ENCODE measurements at regions not wholly inside any gene's neighbourhood (a gene's known extent, or its start where the extent isn't known, plus 50 kb on each side); places are given as distances from the start of the nearest gene placed in this dataset.

DNA sequence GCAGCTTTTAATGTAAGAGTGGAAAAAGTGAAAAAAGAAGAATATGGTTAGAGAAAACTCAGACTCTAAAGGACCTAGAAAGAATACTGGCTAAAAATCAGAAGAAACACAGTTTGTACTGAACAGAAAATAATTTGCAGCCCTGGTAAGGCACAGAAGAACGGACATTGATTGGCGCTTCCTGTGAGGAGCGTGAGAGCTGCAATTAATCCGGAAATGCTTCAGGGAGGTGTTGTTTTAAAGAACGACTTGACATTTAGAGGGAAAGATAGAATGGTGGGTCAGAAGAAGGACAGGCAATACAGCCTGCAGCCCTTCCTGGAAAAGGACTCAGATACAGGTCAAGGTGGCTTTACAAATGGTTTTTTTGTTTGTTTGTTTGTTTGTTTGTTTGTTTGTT, 151.3 kb upstream of the TSC22D2 start:
- no peak for DNase-seq
- no peak for TF ChIP-seq EZH2 (IDR thresholded peaks at IDR 0.05; ENCODE audit: insufficient read depth, poor library complexity, severe bottlenecking)
- TF ChIP-seq EZH2phosphoT487 (IDR thresholded peaks at IDR 0.05; ENCODE audit: insufficient read depth, low read depth) = no peak
- no peak overlapping the region for H3K4me2 ChIP-seq (ENCODE audit: unreplicated experiment)
- in situ Hi-C loops (cut with MboI) = no loop called here
- H3K9me2 ChIP-seq (ENCODE audit: insufficient read depth) = no peaks in the 10 kb centered on the region
- no peaks in the 10 kb centered on the region for H3F3A ChIP-seq (ENCODE audit: insufficient read depth)
- no peaks in the 10 kb centered on the region for H3K79me2 ChIP-seq (ENCODE audit: insufficient read depth)
- H3K9me3 ChIP-seq (ENCODE audit: low read depth) = no peaks in the 10 kb centered on the region
- no peak overlapping the region for H3K9ac ChIP-seq
- H3K27me3 ChIP-seq (replicated peaks; ENCODE audit: insufficient read depth) = no peaks in the 10 kb centered on the region
- 84 to 86% methylated on average over 5 of the region's 5 CpGs for WGBS, 2 experiments (ENCODE audit: low coverage in 1 of 2, low lambda C conversion rate in 2 of 2, missing lambda C conversion rate in 2 of 2)
- no peak overlapping the region for H3K27ac ChIP-seq
- no peak overlapping the region for H3K4me3 ChIP-seq
- H3K36me3 ChIP-seq (ENCODE audit: low read depth) = no peaks in the 10 kb centered on the region
- no peak overlapping the region for H2AFZ ChIP-seq
- no peaks in the 10 kb centered on the region for H4K20me1 ChIP-seq (ENCODE audit: insufficient read depth)
- H3K4me1 ChIP-seq (ENCODE audit: insufficient read depth) = peaks cover 9% of the 10 kb centered on the region

GRCh38 chr3:150256318-150256717, 151.8 kb upstream of the TSC22D2 start:
- no peaks in the 10 kb centered on the region for H4K20me1 ChIP-seq (ENCODE audit: insufficient read depth)
- H3K4me3 ChIP-seq = no peak overlapping the region
- DNase-seq = no peak
- no peak for TF ChIP-seq EZH2phosphoT487 (IDR thresholded peaks at IDR 0.05; ENCODE audit: insufficient read depth, low read depth)
- TF ChIP-seq EZH2 (IDR thresholded peaks at IDR 0.05; ENCODE audit: insufficient read depth, poor library complexity, severe bottlenecking) = no peak
- no peak overlapping the region for H3K9ac ChIP-seq
- H3K4me1 ChIP-seq (ENCODE audit: insufficient read depth) = peaks cover 14% of the 10 kb centered on the region
- no peak overlapping the region for H3K27ac ChIP-seq
- no peaks in the 10 kb centered on the region for H3K9me2 ChIP-seq (ENCODE audit: insufficient read depth)
- WGBS, 2 experiments (ENCODE audit: low coverage in 1 of 2, low lambda C conversion rate in 2 of 2, missing lambda C conversion rate in 2 of 2) = 46 to 50% methylated on average over 1 of the region's 1 CpG
- H3K4me2 ChIP-seq (ENCODE audit: unreplicated experiment) = no peak overlapping the region
- no peak overlapping the region for H2AFZ ChIP-seq
- H3F3A ChIP-seq (ENCODE audit: insufficient read depth) = no peaks in the 10 kb centered on the region
- no peaks in the 10 kb centered on the region for H3K36me3 ChIP-seq (ENCODE audit: low read depth)
- no peaks in the 10 kb centered on the region for H3K79me2 ChIP-seq (ENCODE audit: insufficient read depth)
- H3K27me3 ChIP-seq (replicated peaks; ENCODE audit: insufficient read depth) = no peaks in the 10 kb centered on the region
- in situ Hi-C loops (cut with MboI) = no loop called here
- H3K9me3 ChIP-seq (ENCODE audit: low read depth) = no peaks in the 10 kb centered on the region

- H3K4me1 ChIP-seq (ENCODE audit: insufficient read depth) = peaks cover 19% of the 10 kb centered on the region
- no peaks in the 10 kb centered on the region for H3F3A ChIP-seq (ENCODE audit: insufficient read depth)
- no peaks in the 10 kb centered on the region for H4K20me1 ChIP-seq (ENCODE audit: insufficient read depth)
- no peak overlapping the region for H3K27ac ChIP-seq
- DNase-seq = no peak
- H3K9me2 ChIP-seq (ENCODE audit: insufficient read depth) = no peaks in the 10 kb centered on the region
- in situ Hi-C loops (cut with MboI) = no loop called here
- no peak for TF ChIP-seq EZH2phosphoT487 (IDR thresholded peaks at IDR 0.05; ENCODE audit: insufficient read depth, low read depth)
- no peak for TF ChIP-seq EZH2 (IDR thresholded peaks at IDR 0.05; ENCODE audit: insufficient read depth, poor library complexity, severe bottlenecking)
- H2AFZ ChIP-seq = no peak overlapping the region
- no peaks in the 10 kb centered on the region for H3K36me3 ChIP-seq (ENCODE audit: low read depth)
- H3K79me2 ChIP-seq (ENCODE audit: insufficient read depth) = no peaks in the 10 kb centered on the region
- H3K4me2 ChIP-seq (ENCODE audit: unreplicated experiment) = no peak overlapping the region
- H3K9ac ChIP-seq = no peak overlapping the region
- no peak overlapping the region for H3K4me3 ChIP-seq
- H3K9me3 ChIP-seq (ENCODE audit: low read depth) = no peaks in the 10 kb centered on the region
- no peaks in the 10 kb centered on the region for H3K27me3 ChIP-seq (replicated peaks; ENCODE audit: insufficient read depth)
These were observed 152.3 kb upstream of the TSC22D2 start for GRCh38 chr3:150255826-150256225.

GRCh38 chr3:150255413-150255812, 152.7 kb upstream of the TSC22D2 start:
- Histone ChIP-seq H3K4me1 (ENCODE audit: insufficient read depth) (peaks cover 21% of the 10 kb centered on the region), H3K9me3 (ENCODE audit: low read depth) (no peaks in the 10 kb centered on the region), H2AFZ (0 out of 2 replicates have a peak overlapping the region, but pooled peaks have one; percentile 20), H3F3A (ENCODE audit: insufficient read depth) (no peaks in the 10 kb centered on the region), H3K36me3 (ENCODE audit: low read depth) (no peaks in the 10 kb centered on the region), H3K27me3 (replicated peaks; ENCODE audit: insufficient read depth) (no peaks in the 10 kb centered on the region), H3K9me2 (ENCODE audit: insufficient read depth) (no peaks in the 10 kb centered on the region), H3K79me2 (ENCODE audit: insufficient read depth) (no peaks in the 10 kb centered on the region), H3K4me2 (ENCODE audit: unreplicated experiment) (no peak overlapping the region), H3K27ac (no peak overlapping the region), H3K9ac (no peak overlapping the region), H3K4me3 (no peak overlapping the region), H4K20me1 (ENCODE audit: insufficient read depth) (no peaks in the 10 kb centered on the region)
- TF ChIP-seq EZH2phosphoT487 (IDR thresholded peaks at IDR 0.05; ENCODE audit: insufficient read depth, low read depth) = no peak
- TF ChIP-seq EZH2 (IDR thresholded peaks at IDR 0.05; ENCODE audit: insufficient read depth, poor library complexity, severe bottlenecking) = no peak
- in situ Hi-C loops (cut with MboI) = no loop called here
- DNase-seq = no peak
- WGBS, 2 experiments (ENCODE audit: low coverage in 1 of 2, low lambda C conversion rate in 2 of 2, missing lambda C conversion rate in 2 of 2) = 71 to 81% methylated on average over 3 of the region's 3 CpGs

DNA sequence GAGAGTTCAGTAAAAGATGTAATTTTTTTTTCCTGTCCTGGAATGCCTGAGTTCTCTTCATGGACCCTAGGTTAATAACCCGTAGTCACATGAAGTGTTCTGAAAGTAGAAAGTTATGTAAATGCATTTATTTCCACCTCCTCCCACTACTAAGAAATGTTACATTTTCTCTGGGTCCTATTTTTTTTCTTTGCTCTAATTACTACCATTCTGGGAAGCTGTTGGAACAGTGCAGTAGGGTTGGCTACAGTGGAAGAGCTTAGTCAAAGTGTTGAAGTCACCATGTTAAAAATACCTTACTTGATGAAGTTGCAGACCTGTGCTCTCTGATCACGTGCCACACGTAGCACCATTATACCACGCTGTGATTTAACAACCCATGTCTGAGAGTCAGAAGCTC, 153.8 kb upstream of the TSC22D2 start:
- Histone ChIP-seq H3K4me2 (ENCODE audit: unreplicated experiment) (no peak overlapping the region), H3K79me2 (ENCODE audit: insufficient read depth) (no peaks in the 10 kb centered on the region), H3K4me1 (ENCODE audit: insufficient read depth) (peaks cover 32% of the 10 kb centered on the region), H4K20me1 (ENCODE audit: insufficient read depth) (no peaks in the 10 kb centered on the region), H3K4me3 (no peak overlapping the region), H2AFZ (peak overlapping the region; percentile 20), H3K36me3 (ENCODE audit: low read depth) (no peaks in the 10 kb centered on the region), H3K9me2 (ENCODE audit: insufficient read depth) (no peaks in the 10 kb centered on the region), H3F3A (ENCODE audit: insufficient read depth) (peaks cover 4% of the 10 kb centered on the region), H3K27ac (no peak overlapping the region), H3K9ac (no peak overlapping the region), H3K9me3 (ENCODE audit: low read depth) (no peaks in the 10 kb centered on the region), H3K27me3 (replicated peaks; ENCODE audit: insufficient read depth) (no peaks in the 10 kb centered on the region)
- DNase-seq = no peak
- in situ Hi-C loops (cut with MboI) = no loop called here
- TF ChIP-seq EZH2phosphoT487 (IDR thresholded peaks at IDR 0.05; ENCODE audit: insufficient read depth, low read depth) (no peak), EZH2 (IDR thresholded peaks at IDR 0.05; ENCODE audit: insufficient read depth, poor library complexity, severe bottlenecking) (no peak)
- WGBS, 2 experiments (ENCODE audit: low coverage in 1 of 2, low lambda C conversion rate in 2 of 2, missing lambda C conversion rate in 2 of 2) = 24 to 26% methylated on average over 4 of the region's 4 CpGs
